ENCODE measurements at regions not wholly inside any gene's neighbourhood (a gene's known extent, or its start where the extent isn't known, plus 50 kb on each side); places are given as distances from the start of the nearest gene placed in this dataset.

DNA sequence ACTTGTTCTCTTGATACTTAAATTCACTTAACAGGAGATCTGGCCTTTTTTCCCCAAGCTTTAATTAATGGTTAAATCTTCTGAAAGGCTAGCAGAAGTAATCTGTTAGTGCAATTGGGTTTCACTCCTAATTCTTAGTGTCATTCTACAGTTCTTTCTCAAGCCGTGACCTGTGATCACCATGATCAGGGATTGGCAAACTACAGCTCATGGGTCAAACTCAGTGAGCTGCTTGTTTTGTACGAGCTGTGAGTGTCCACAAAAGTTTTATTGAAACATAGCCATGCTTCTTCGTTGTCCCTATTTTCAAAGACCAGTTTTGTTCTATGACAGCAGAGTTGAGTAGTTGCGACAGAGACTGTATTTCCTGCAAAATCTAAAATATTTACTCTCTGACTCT, 109.4 kb upstream of the KCNJ15 start:
- H3K27ac ChIP-seq, result peak overlapping the region; percentile 36 to 56; a peak in 5 of 6 replicates
- ChIA-PET CTCF (interaction anchor here (1.3 to 1.9 kb wide), 2 partner anchors 23 to 206 kb away, joined by 3 to 4 read pairs; no protein-coding TSS in a partner anchor), POLR2A (no interaction called here)
- FAIRE-seq (no peak), DNase-seq (ENCODE audit: low read depth in 1 of 2, low spot score in 1 of 2) (no peak), ATAC-seq (no peak)
- H3K4me3 ChIP-seq, result no peak overlapping the region
- peaks cover 4% of the 10 kb centered on the region; the same call in 1 of the 3 replicates for H3K4me1 ChIP-seq
- no peak overlapping the region for H3K4me2 ChIP-seq
- WGBS (ENCODE audit: missing lambda C conversion rate), result 76% methylated on average over 3 of the region's 4 CpGs
- TF ChIP-seq, protein P1, sequence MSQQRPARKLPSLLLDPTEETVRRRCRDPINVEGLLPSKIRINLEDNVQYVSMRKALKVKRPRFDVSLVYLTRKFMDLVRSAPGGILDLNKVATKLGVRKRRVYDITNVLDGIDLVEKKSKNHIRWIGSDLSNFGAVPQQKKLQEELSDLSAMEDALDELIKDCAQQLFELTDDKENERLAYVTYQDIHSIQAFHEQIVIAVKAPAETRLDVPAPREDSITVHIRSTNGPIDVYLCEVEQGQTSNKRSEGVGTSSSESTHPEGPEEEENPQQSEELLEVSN (IDR thresholded peaks at IDR 0.05; ENCODE audit: borderline replicate concordance, low read depth), result no peak
- TF ChIP-seq KDM1A (IDR thresholded peaks at IDR 0.05; ENCODE audit: low read depth), result no peak
- TF ChIP-seq FOXS1 (CRISPR knock-in tag; IDR thresholded peaks at IDR 0.05), result no peak
- TF ChIP-seq CHD2 (IDR thresholded peaks at IDR 0.05; ENCODE audit: low read length, partially characterized antibody), result no peak
- TF ChIP-seq POLR2AphosphoS2 (conservative IDR thresholded peaks at IDR 0.05; ENCODE audit: low read length), result no peak
- TF ChIP-seq MAZ (IDR thresholded peaks at IDR 0.05; ENCODE audit: borderline replicate concordance, low read depth, low read length), result no peak
- TF ChIP-seq, protein P2, sequence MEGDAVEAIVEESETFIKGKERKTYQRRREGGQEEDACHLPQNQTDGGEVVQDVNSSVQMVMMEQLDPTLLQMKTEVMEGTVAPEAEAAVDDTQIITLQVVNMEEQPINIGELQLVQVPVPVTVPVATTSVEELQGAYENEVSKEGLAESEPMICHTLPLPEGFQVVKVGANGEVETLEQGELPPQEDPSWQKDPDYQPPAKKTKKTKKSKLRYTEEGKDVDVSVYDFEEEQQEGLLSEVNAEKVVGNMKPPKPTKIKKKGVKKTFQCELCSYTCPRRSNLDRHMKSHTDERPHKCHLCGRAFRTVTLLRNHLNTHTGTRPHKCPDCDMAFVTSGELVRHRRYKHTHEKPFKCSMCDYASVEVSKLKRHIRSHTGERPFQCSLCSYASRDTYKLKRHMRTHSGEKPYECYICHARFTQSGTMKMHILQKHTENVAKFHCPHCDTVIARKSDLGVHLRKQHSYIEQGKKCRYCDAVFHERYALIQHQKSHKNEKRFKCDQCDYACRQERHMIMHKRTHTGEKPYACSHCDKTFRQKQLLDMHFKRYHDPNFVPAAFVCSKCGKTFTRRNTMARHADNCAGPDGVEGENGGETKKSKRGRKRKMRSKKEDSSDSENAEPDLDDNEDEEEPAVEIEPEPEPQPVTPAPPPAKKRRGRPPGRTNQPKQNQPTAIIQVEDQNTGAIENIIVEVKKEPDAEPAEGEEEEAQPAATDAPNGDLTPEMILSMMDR (IDR thresholded peaks at IDR 0.05), result no peak
- no peak for TF ChIP-seq FOSB (CRISPR knock-in tag; IDR thresholded peaks at IDR 0.05)
- no peak for TF ChIP-seq MYC (IDR thresholded peaks at IDR 0.05; ENCODE audit: borderline replicate concordance, low read length)
- no peak for TF ChIP-seq JUN (IDR thresholded peaks at IDR 0.05)
- no peak for TF ChIP-seq FOSL2 (IDR thresholded peaks at IDR 0.05)
- no peak for TF ChIP-seq FOSL2 (CRISPR knock-in tag; IDR thresholded peaks at IDR 0.05)
- TF ChIP-seq HDAC2 (IDR thresholded peaks at IDR 0.05), result no peak
- TF ChIP-seq, protein P3, sequence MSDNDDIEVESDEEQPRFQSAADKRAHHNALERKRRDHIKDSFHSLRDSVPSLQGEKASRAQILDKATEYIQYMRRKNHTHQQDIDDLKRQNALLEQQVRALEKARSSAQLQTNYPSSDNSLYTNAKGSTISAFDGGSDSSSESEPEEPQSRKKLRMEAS (IDR thresholded peaks at IDR 0.05), result no peak
- TF ChIP-seq, protein P4, sequence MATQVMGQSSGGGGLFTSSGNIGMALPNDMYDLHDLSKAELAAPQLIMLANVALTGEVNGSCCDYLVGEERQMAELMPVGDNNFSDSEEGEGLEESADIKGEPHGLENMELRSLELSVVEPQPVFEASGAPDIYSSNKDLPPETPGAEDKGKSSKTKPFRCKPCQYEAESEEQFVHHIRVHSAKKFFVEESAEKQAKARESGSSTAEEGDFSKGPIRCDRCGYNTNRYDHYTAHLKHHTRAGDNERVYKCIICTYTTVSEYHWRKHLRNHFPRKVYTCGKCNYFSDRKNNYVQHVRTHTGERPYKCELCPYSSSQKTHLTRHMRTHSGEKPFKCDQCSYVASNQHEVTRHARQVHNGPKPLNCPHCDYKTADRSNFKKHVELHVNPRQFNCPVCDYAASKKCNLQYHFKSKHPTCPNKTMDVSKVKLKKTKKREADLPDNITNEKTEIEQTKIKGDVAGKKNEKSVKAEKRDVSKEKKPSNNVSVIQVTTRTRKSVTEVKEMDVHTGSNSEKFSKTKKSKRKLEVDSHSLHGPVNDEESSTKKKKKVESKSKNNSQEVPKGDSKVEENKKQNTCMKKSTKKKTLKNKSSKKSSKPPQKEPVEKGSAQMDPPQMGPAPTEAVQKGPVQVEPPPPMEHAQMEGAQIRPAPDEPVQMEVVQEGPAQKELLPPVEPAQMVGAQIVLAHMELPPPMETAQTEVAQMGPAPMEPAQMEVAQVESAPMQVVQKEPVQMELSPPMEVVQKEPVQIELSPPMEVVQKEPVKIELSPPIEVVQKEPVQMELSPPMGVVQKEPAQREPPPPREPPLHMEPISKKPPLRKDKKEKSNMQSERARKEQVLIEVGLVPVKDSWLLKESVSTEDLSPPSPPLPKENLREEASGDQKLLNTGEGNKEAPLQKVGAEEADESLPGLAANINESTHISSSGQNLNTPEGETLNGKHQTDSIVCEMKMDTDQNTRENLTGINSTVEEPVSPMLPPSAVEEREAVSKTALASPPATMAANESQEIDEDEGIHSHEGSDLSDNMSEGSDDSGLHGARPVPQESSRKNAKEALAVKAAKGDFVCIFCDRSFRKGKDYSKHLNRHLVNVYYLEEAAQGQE (IDR thresholded peaks at IDR 0.05), result no peak
- TF ChIP-seq CBX8 (IDR thresholded peaks at IDR 0.05), result no peak
- no peak for TF ChIP-seq ZC3H11A (IDR thresholded peaks at IDR 0.05)
- no peak for TF ChIP-seq CEBPB (IDR thresholded peaks at IDR 0.05)
- no peak for TF ChIP-seq CBX2 (IDR thresholded peaks at IDR 0.05; ENCODE audit: borderline replicate concordance, low read depth)
- no peak for TF ChIP-seq GATA3 (IDR thresholded peaks at IDR 0.05; ENCODE audit: borderline replicate concordance)
- H3K9me3 ChIP-seq, result peaks cover 31% of the 10 kb centered on the region

DNA sequence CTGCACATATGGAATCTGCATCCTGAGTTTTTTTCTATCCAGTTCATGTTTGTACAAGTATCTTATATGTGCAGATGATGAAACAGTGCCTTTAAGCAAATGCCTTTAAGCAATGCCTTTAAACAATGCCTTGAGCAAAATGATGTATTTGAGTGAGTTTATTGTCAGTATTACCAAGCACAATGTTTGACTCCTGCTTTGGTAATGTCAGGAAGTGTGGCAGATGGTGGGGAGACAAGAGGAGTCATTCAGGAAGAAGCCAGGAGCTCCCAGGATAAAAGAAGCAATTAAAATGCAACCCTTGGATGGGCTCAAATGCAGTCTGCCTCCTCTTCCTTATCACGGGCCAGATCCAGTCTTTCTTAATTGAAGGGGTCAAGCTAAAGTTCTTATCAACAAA, 108.7 kb upstream of the KCNJ15 start:
- ChIA-PET POLR2A (no interaction called here), CTCF (interaction anchor here (0.8 to 2.8 kb wide), 3 partner anchors 22 to 207 kb away, joined by 3 to 8 read pairs (median 3); no protein-coding TSS in a partner anchor)
- no peak overlapping the region for H3K4me3 ChIP-seq
- H3K27ac ChIP-seq, result peak overlapping the region; percentile 36 to 56; a peak in 5 of 6 replicates
- DNase-seq (ENCODE audit: low read depth in 1 of 2, low spot score in 1 of 2) (peak in 1 of 2 experiments; percentile 14), ATAC-seq (no peak), FAIRE-seq (no peak)
- peaks cover 4% of the 10 kb centered on the region; the same call in 1 of the 3 replicates for H3K4me1 ChIP-seq
- TF ChIP-seq ZFP36 (IDR thresholded peaks at IDR 0.05; ENCODE audit: borderline replicate concordance, partially characterized antibody) (no peak), TFCP2L1 (CRISPR knock-in tag; IDR thresholded peaks at IDR 0.05) (no peak), HDAC2 (IDR thresholded peaks at IDR 0.05) (no peak)
- TF ChIP-seq, protein P5, sequence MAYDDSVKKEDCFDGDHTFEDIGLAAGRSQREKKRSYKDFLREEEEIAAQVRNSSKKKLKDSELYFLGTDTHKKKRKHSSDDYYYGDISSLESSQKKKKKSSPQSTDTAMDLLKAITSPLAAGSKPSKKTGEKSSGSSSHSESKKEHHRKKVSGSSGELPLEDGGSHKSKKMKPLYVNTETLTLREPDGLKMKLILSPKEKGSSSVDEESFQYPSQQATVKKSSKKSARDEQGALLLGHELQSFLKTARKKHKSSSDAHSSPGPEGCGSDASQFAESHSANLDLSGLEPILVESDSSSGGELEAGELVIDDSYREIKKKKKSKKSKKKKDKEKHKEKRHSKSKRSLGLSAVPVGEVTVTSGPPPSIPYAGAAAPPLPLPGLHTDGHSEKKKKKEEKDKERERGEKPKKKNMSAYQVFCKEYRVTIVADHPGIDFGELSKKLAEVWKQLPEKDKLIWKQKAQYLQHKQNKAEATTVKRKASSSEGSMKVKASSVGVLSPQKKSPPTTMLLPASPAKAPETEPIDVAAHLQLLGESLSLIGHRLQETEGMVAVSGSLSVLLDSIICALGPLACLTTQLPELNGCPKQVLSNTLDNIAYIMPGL (CRISPR knock-in tag; IDR thresholded peaks at IDR 0.05; ENCODE audit: borderline replicate concordance), result no peak
- TF ChIP-seq, protein P3 (IDR thresholded peaks at IDR 0.05), result no peak
- WGBS (ENCODE audit: missing lambda C conversion rate), result 25% methylated on average over 1 of the region's 1 CpG
- H3K9me3 ChIP-seq, result peaks cover 25% of the 10 kb centered on the region
- no peak overlapping the region for H3K4me2 ChIP-seq

All from A549 (cell line).